H9 (cell line): ENCODE measurements at regions not wholly inside any gene's neighbourhood (a gene's known extent, or its start where the extent isn't known, plus 50 kb on each side); places are given as distances from the start of the nearest gene placed in this dataset.

Source experiments
- DNase-seq: peaks from one replicate; pipeline ENCODE4 v3.0.0-alpha.2; 2017
- H2AFZ ChIP-seq: one replicate; pipeline ENCODE4 v1.6.1; 2013; ENCODE audit warnings: mild to moderate bottlenecking, low read length, control low read depth, moderate library complexity
- H2AK5ac ChIP-seq: 2 replicates; pipeline ENCODE4 v1.6.1; 2013; ENCODE audit warnings: low read length, control low read depth, mixed read lengths; ENCODE audit not compliant: insufficient read length
- H2BK120ac ChIP-seq: one replicate; pipeline ENCODE4 v1.6.1; 2013; ENCODE audit warnings: low read depth, mild to moderate bottlenecking, low read length, control low read depth, inconsistent platforms; ENCODE audit not compliant: poor library complexity, severe bottlenecking
- H2BK12ac ChIP-seq: 2 replicates; pipeline ENCODE4 v1.6.1; 2013; ENCODE audit warnings: low read length, control low read depth, mixed read lengths, low read depth; ENCODE audit not compliant: insufficient read length
- H2BK15ac ChIP-seq: 2 replicates; pipeline ENCODE4 v1.6.1; 2013; ENCODE audit warnings: low read depth, low read length, control low read depth
- H2BK20ac ChIP-seq: one replicate; pipeline ENCODE4 v1.6.1; 2013; ENCODE audit warnings: low read depth, mild to moderate bottlenecking, low read length, control low read depth, inconsistent platforms; ENCODE audit not compliant: poor library complexity, severe bottlenecking
- H2BK5ac ChIP-seq: 2 replicates; pipeline ENCODE4 v1.6.1; 2013; ENCODE audit warnings: low read length, control low read depth, mixed read lengths; ENCODE audit not compliant: insufficient read length
- H3K14ac ChIP-seq: 2 replicates; pipeline ENCODE4 v1.6.1; 2013; ENCODE audit warnings: low read length, control low read depth; ENCODE audit not compliant: insufficient read depth
- H3K18ac ChIP-seq: 2 replicates; pipeline ENCODE4 v1.6.1; 2013; ENCODE audit warnings: low read depth, mild to moderate bottlenecking, mixed read lengths, low read length, control low read depth; ENCODE audit not compliant: insufficient read length
- H3K23ac ChIP-seq: 2 replicates; pipeline ENCODE4 v1.6.1; 2013; ENCODE audit warnings: low read length, control low read depth, mixed read lengths, low read depth; ENCODE audit not compliant: insufficient read length
- H3K23me2 ChIP-seq: 2 replicates; pipeline ENCODE4 v1.6.1; 2013; ENCODE audit warnings: low read depth, mild to moderate bottlenecking, mixed read lengths, low read length, control low read depth; ENCODE audit not compliant: insufficient read length, poor library complexity, severe bottlenecking
- H3K27ac ChIP-seq: 2 replicates; pipeline ENCODE4 v1.5.1; 2013; ENCODE audit warnings: low read length, control low read depth, mixed read lengths, low read depth; ENCODE audit not compliant: insufficient read length
- H3K27me3 ChIP-seq: 2 replicates; pipeline ENCODE4 v1.6.1; 2013; ENCODE audit warnings: low read length, control low read depth, inconsistent platforms; ENCODE audit not compliant: insufficient read depth
- H3K4ac ChIP-seq: 2 replicates; pipeline ENCODE4 v1.6.1; 2013; ENCODE audit warnings: low read depth, mild to moderate bottlenecking, control low read depth, inconsistent platforms, low read length, moderate library complexity
- H3K4me1 ChIP-seq: 2 replicates; pipeline ENCODE4 v1.6.1; 2013; ENCODE audit warnings: low read length, control low read depth, inconsistent platforms; ENCODE audit not compliant: insufficient read depth
- H3K4me2 ChIP-seq: 2 replicates; pipeline ENCODE4 v1.6.1; 2013; ENCODE audit warnings: low read length, control low read depth, mixed read lengths; ENCODE audit not compliant: insufficient read length, insufficient read depth
- H3K56ac ChIP-seq: 2 replicates; pipeline ENCODE4 v1.6.1; 2013; ENCODE audit warnings: low read depth, mild to moderate bottlenecking, mixed read lengths, low read length, control low read depth; ENCODE audit not compliant: insufficient read length
- H3K79me1 ChIP-seq: 2 replicates; pipeline ENCODE4 v1.6.1; 2013; ENCODE audit warnings: low read depth, mild to moderate bottlenecking, moderate library complexity, low read length, control low read depth, inconsistent platforms; ENCODE audit not compliant: insufficient read depth, poor library complexity, severe bottlenecking
- H3K79me2 ChIP-seq: 2 replicates; pipeline ENCODE4 v1.6.1; 2013; ENCODE audit warnings: low read length, control low read depth, inconsistent platforms; ENCODE audit not compliant: insufficient read depth
- H3K9ac ChIP-seq: 2 replicates; pipeline ENCODE4 v1.6.1; 2013; ENCODE audit warnings: low read length, control low read depth, mixed read lengths; ENCODE audit not compliant: insufficient read length; ENCODE audit errors: extremely low read depth
- H3K9me3 ChIP-seq: one replicate; pipeline ENCODE4 v1.6.1; 2013; ENCODE audit warnings: low read depth, low read length, inconsistent platforms; ENCODE audit not compliant: control insufficient read depth
- H3T11ph ChIP-seq: one replicate; pipeline ENCODE4 v1.6.1; 2013; ENCODE audit warnings: mild to moderate bottlenecking, low read length, control low read depth, inconsistent platforms
- H4K20me1 ChIP-seq: one replicate; pipeline ENCODE4 v1.6.1; 2013; ENCODE audit not compliant: control insufficient read depth, insufficient read length, insufficient read depth
- H4K5ac ChIP-seq: 2 replicates; pipeline ENCODE4 v1.6.1; 2013; ENCODE audit warnings: low read depth, mild to moderate bottlenecking, mixed read lengths, low read length, control low read depth; ENCODE audit not compliant: insufficient read length
- H4K8ac ChIP-seq: replicated peaks from 2 replicates; pipeline ENCODE4 v1.6.1; 2013; ENCODE audit warnings: low read length, control low read depth, mixed read lengths, low read depth; ENCODE audit not compliant: insufficient read length
- H4K91ac ChIP-seq: 2 replicates; pipeline ENCODE4 v1.6.1; 2013; ENCODE audit warnings: low read depth, mild to moderate bottlenecking, moderate library complexity, mixed read lengths, low read length, control low read depth; ENCODE audit not compliant: insufficient read length
- H3K27ac Mint-ChIP-seq, 3 experiments: 2 replicates in 2 of 3; 3 replicates in 1 of 3; pipeline ENCODE4 v1.8.0; 2020 to 2021; ENCODE audit warnings: mixed read lengths in 3 of 3, mild to moderate bottlenecking in 1 of 3, moderate library complexity in 1 of 3
- H3K27me3 Mint-ChIP-seq: 2 replicates; pipeline ENCODE4 v1.8.0; 2021; ENCODE audit warnings: low read depth, mild to moderate bottlenecking, moderate library complexity, mixed read lengths
- H3K36me3 Mint-ChIP-seq, 3 experiments: 2 replicates in 2 of 3; 3 replicates in 1 of 3; pipeline ENCODE4 v1.8.0; 2020 to 2021; ENCODE audit warnings: low read depth in 3 of 3, mixed read lengths in 3 of 3; ENCODE audit not compliant: insufficient read depth in 1 of 3
- H3K4me1 Mint-ChIP-seq, 2 experiments: 2 replicates each; pipeline ENCODE4 v1.8.0; 2020; ENCODE audit warnings: mixed read lengths in 2 of 2
- H3K4me3 Mint-ChIP-seq, 2 experiments: 2 replicates in 1 of 2; 3 replicates in 1 of 2; pipeline ENCODE4 v1.8.0; 2020 to 2021; ENCODE audit warnings: mild to moderate bottlenecking in 2 of 2, mixed read lengths in 2 of 2, moderate library complexity in 1 of 2
- H3K9me3 Mint-ChIP-seq, 2 experiments: 2 replicates in 1 of 2; 3 replicates in 1 of 2; pipeline ENCODE4 v1.8.0; 2020; ENCODE audit warnings: mild to moderate bottlenecking in 2 of 2, mixed read lengths in 2 of 2, moderate library complexity in 1 of 2
- CTCF ChIP-seq: fragments of 200-600 bp; sonication (generic); conservative IDR thresholded peaks from 3 replicates; pipeline ENCODE4 v1.8.0; 2021; ENCODE audit warnings: antibody characterized with exemption, mild to moderate bottlenecking

GRCh38 chr9:23171479-23171878 is 654.6 kb downstream of the ELAVL2 start:
- no peak overlapping the region for H2AFZ ChIP-seq
- no peak overlapping the region for H3K56ac ChIP-seq
- no peaks in the 10 kb centered on the region for H3K27me3 ChIP-seq
- Mint-ChIP-seq H3K4me3 (no peak overlapping the region), H3K36me3 (peaks cover 0 to 7% (median 2%) of the 10 kb centered on the region in 3 experiments; a peak in 4 of 7 replicates), H3K27ac (no peak overlapping the region), H3K4me1 (no peaks in the 10 kb centered on the region), H3K27me3 (no peaks in the 10 kb centered on the region), H3K9me3 (peaks cover 4 to 8% of the 10 kb centered on the region in 2 experiments; a peak in 4 of 5 replicates)
- H2AK5ac ChIP-seq, result no peak overlapping the region
- TF ChIP-seq CTCF, result no peak
- H2BK12ac ChIP-seq, result no peak overlapping the region
- H3T11ph ChIP-seq, result no peak overlapping the region
- H3K9me3 ChIP-seq, result no peaks in the 10 kb centered on the region
- H2BK120ac ChIP-seq, result no peak overlapping the region
- H3K79me2 ChIP-seq, result no peaks in the 10 kb centered on the region
- H3K14ac ChIP-seq, result no peak overlapping the region
- no peak overlapping the region for H3K9ac ChIP-seq
- no peak overlapping the region for H4K8ac ChIP-seq
- H3K27ac ChIP-seq, result no peak overlapping the region
- H3K18ac ChIP-seq, result no peak overlapping the region
- no peak for DNase-seq
- no peaks in the 10 kb centered on the region for H3K79me1 ChIP-seq
- no peak overlapping the region for H2BK15ac ChIP-seq
- H3K4me2 ChIP-seq, result no peak overlapping the region
- no peaks in the 10 kb centered on the region for H3K4me1 ChIP-seq
- H3K23ac ChIP-seq, result no peak overlapping the region
- no peak overlapping the region for H4K91ac ChIP-seq
- no peak overlapping the region for H3K4ac ChIP-seq
- no peak overlapping the region for H2BK5ac ChIP-seq
- H2BK20ac ChIP-seq, result no peak overlapping the region
- no peak overlapping the region for H4K5ac ChIP-seq
- H3K23me2 ChIP-seq, result no peaks in the 10 kb centered on the region
- no peaks in the 10 kb centered on the region for H4K20me1 ChIP-seq
